ENCODE measurements at regions not wholly inside any gene's neighbourhood (a gene's known extent, or its start where the extent isn't known, plus 50 kb on each side); places are given as distances from the start of the nearest gene placed in this dataset.

DNA sequence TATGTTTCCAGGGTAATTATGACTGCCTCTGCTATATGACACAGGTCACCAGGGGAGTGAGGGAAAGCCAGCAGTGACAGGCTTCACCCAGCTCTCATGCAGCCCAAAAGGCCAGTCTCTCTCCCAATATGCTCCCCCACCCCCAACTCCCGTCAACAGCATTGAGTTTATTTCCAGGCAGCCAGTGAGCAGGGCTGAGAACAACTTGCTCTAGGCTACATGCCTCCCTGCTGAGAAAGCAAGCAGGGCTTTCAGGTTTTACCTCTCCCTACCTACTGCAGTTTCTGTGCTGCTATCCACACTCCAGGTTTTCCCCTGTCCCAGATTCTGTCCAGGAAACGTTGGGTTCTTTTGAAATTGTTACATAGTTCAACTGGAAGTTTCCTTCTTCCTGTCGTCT, 291.4 kb downstream of the PABPC4L start:
- H3K9me3 Mint-ChIP-seq: peaks cover 10 to 26% of the 10 kb centered on the region in 2 experiments
- no peaks in the 10 kb centered on the region for H4K20me1 ChIP-seq (ENCODE audit: control insufficient read depth, insufficient read depth, insufficient read length)
- peak overlapping the region in 1 of 3 experiments; percentile 9; a peak in 1 of 7 replicates for H3K27ac Mint-ChIP-seq
- H3T11ph ChIP-seq (ENCODE audit: low read length): no peak overlapping the region
- H3K4ac ChIP-seq (ENCODE audit: low read depth, low read length): no peak overlapping the region
- H3K56ac ChIP-seq (ENCODE audit: insufficient read length, low read depth, low read length): no peak overlapping the region
- no CpG with 5 or more reads among the region's 3 CpGs for WGBS (ENCODE audit: extremely low coverage, insufficient read length, low lambda C conversion rate)
- peaks cover 7 to 11% of the 10 kb centered on the region in 2 experiments for H3K4me1 Mint-ChIP-seq
- no peak overlapping the region for H3K4me2 ChIP-seq (ENCODE audit: insufficient read depth, insufficient read length, low read length)
- H2BK12ac ChIP-seq (ENCODE audit: insufficient read length, low read depth, low read length): no peak overlapping the region
- H2AFZ ChIP-seq (ENCODE audit: low read length): no peak overlapping the region
- H4K8ac ChIP-seq (replicated peaks; ENCODE audit: insufficient read length, low read depth, low read length): no peak overlapping the region
- no peak overlapping the region for H3K14ac ChIP-seq (ENCODE audit: insufficient read depth, low read length)
- no peak overlapping the region for H2BK5ac ChIP-seq (ENCODE audit: insufficient read length, low read length)
- H3K9ac ChIP-seq (ENCODE audit: extremely low read depth, insufficient read length, low read length): no peak overlapping the region
- no peaks in the 10 kb centered on the region for H3K27me3 ChIP-seq (ENCODE audit: insufficient read depth, low read length)
- H3K36me3 Mint-ChIP-seq (ENCODE audit: insufficient read depth in 1 of 3, low read depth in 3 of 3): peaks cover 3 to 33% (median 4%) of the 10 kb centered on the region in 3 experiments; a peak in 2 of 7 replicates
- no peaks in the 10 kb centered on the region for H3K23me2 ChIP-seq (ENCODE audit: insufficient read length, low read depth, low read length, poor library complexity, severe bottlenecking)
- H3K27ac ChIP-seq (ENCODE audit: insufficient read length, low read depth, low read length): no peak overlapping the region
- no peak overlapping the region for H3K23ac ChIP-seq (ENCODE audit: insufficient read length, low read depth, low read length)
- no peaks in the 10 kb centered on the region for H3K79me1 ChIP-seq (ENCODE audit: insufficient read depth, low read depth, low read length, poor library complexity, severe bottlenecking)
- no peak for TF ChIP-seq CTCF (conservative IDR thresholded peaks at IDR 0.05)
- H2AK5ac ChIP-seq (ENCODE audit: insufficient read length, low read length): no peak overlapping the region
- no peak overlapping the region for H3K4me3 Mint-ChIP-seq
- H2BK15ac ChIP-seq (ENCODE audit: low read depth, low read length): no peak overlapping the region
- H4K91ac ChIP-seq (ENCODE audit: insufficient read length, low read depth, low read length): no peak overlapping the region
- H2BK20ac ChIP-seq (ENCODE audit: low read depth, low read length, poor library complexity, severe bottlenecking): no peak overlapping the region
- no peak overlapping the region for H4K5ac ChIP-seq (ENCODE audit: insufficient read length, low read depth, low read length)
- H3K4me1 ChIP-seq (ENCODE audit: insufficient read depth, low read length): no peaks in the 10 kb centered on the region
- no peak overlapping the region for H2BK120ac ChIP-seq (ENCODE audit: low read depth, low read length, poor library complexity, severe bottlenecking)
- H3K27me3 Mint-ChIP-seq (ENCODE audit: low read depth): no peaks in the 10 kb centered on the region
- H3K18ac ChIP-seq (ENCODE audit: insufficient read length, low read depth, low read length): no peak overlapping the region
- no peak for DNase-seq
- no peaks in the 10 kb centered on the region for H3K9me3 ChIP-seq (ENCODE audit: control insufficient read depth, low read depth, low read length)
- H3K79me2 ChIP-seq (ENCODE audit: insufficient read depth, low read length): no peaks in the 10 kb centered on the region

Data from H9 (cell line).